IMR-90 (cell line): ENCODE measurements at regions not wholly inside any gene's neighbourhood (a gene's known extent, or its start where the extent isn't known, plus 50 kb on each side); places are given as distances from the start of the nearest gene placed in this dataset.

Experiments
- ATAC-seq: fragments of 200-7000 bp; cut with Tn5 transposase; 2 replicates; pipeline ENCODE4 v1.9.1; 2020; ENCODE audit warnings: low read depth, mild to moderate bottlenecking, moderate library complexity
- BruUV-seq: library from RNA; stranded (reverse); fragments of 400-500 nt; replicated peaks from 2 replicates; lab custom pipeline; 2021; lab: Mats Ljungman, UMichigan
- CTCF ChIA-PET: fragments of 300-600 bp; formaldehyde crosslinking; extraction: SDS; loops from one replicate; lab custom pipeline; 2021; ENCODE audit warnings: antibody characterized with exemption; lab: Yijun Ruan, JAX
- POLR2A ChIA-PET: fragments of 300-600 bp; sonication (Branson Sonifier 250); formaldehyde crosslinking; loops from one replicate; lab custom pipeline; 2022; ENCODE audit warnings: antibody characterized with exemption; ENCODE audit not compliant: unreplicated experiment; lab: Charles Lee
- DNase-seq: peaks from one replicate; pipeline ENCODE4 v3.0.0; 2013
- H2AFZ ChIP-seq: replicated peaks from 2 replicates; pipeline ENCODE3; 2013; ENCODE audit warnings: low read length, mild to moderate bottlenecking; ENCODE audit not compliant: poor library complexity
- H2AK5ac ChIP-seq: 2 replicates; pipeline ENCODE4 v1.6.1; 2013; ENCODE audit warnings: low read depth, low read length, inconsistent platforms
- H2AK9ac ChIP-seq: replicated peaks from 2 replicates; pipeline ENCODE3; 2013; ENCODE audit warnings: mild to moderate bottlenecking, low read depth, low read length, moderate library complexity; ENCODE audit not compliant: poor library complexity
- H2BK120ac ChIP-seq: 2 replicates; pipeline ENCODE4 v1.6.1; 2013; ENCODE audit warnings: low read depth, low read length, inconsistent platforms
- H2BK15ac ChIP-seq: 3 replicates; pipeline ENCODE4 v1.6.1; 2013; ENCODE audit warnings: low read depth, low read length, inconsistent platforms
- H2BK20ac ChIP-seq: 2 replicates; pipeline ENCODE4 v1.6.1; 2013; ENCODE audit warnings: low read depth, mild to moderate bottlenecking, inconsistent platforms, low read length, moderate library complexity
- H2BK5ac ChIP-seq: 2 replicates; pipeline ENCODE4 v1.6.1; 2013; ENCODE audit warnings: mild to moderate bottlenecking, low read depth, low read length, inconsistent platforms; ENCODE audit not compliant: poor library complexity, severe bottlenecking
- H3K14ac ChIP-seq: replicated peaks from 2 replicates; pipeline ENCODE4 v1.6.1; 2013; ENCODE audit warnings: low read depth, low read length, inconsistent platforms
- H3K18ac ChIP-seq: 2 replicates; pipeline ENCODE4 v1.6.1; 2013; ENCODE audit warnings: low read depth, low read length, control low read depth
- H3K23ac ChIP-seq: 2 replicates; pipeline ENCODE4 v1.6.1; 2013; ENCODE audit warnings: low read depth, low read length, inconsistent platforms
- H3K27ac ChIP-seq: 2 replicates; pipeline ENCODE4 v1.5.1; 2013; ENCODE audit warnings: mild to moderate bottlenecking, control low read depth, low read length; ENCODE audit not compliant: insufficient read depth
- H3K27me3 ChIP-seq: 2 replicates; pipeline ENCODE4 v1.6.1; 2013; ENCODE audit warnings: low read length; ENCODE audit not compliant: control insufficient read depth, insufficient read depth
- H3K36me3 ChIP-seq: 2 replicates; pipeline ENCODE4 v1.6.1; 2013; ENCODE audit warnings: low read length, mixed read lengths; ENCODE audit not compliant: control insufficient read depth, insufficient read depth
- H3K4ac ChIP-seq: 2 replicates; pipeline ENCODE4 v1.6.1; 2013; ENCODE audit warnings: low read depth, low read length, inconsistent platforms
- H3K4me1 ChIP-seq: 2 replicates; pipeline ENCODE4 v1.6.1; 2013; ENCODE audit warnings: low read length, mixed read lengths; ENCODE audit not compliant: control insufficient read depth, insufficient read depth
- H3K4me2 ChIP-seq: 2 replicates; pipeline ENCODE4 v1.6.1; 2013; ENCODE audit warnings: low read depth, mild to moderate bottlenecking, control low read depth, low read length, moderate library complexity
- H3K4me3 ChIP-seq: 2 replicates; pipeline ENCODE4 v1.5.1; 2013; ENCODE audit warnings: low read depth, mild to moderate bottlenecking, control low read depth, low read length, moderate library complexity; ENCODE audit not compliant: insufficient read depth
- H3K56ac ChIP-seq: 2 replicates; pipeline ENCODE4 v1.6.1; 2013; ENCODE audit warnings: low read length, inconsistent platforms; ENCODE audit not compliant: insufficient read depth; ENCODE audit errors: extremely low read depth
- H3K79me1 ChIP-seq, 2 experiments: 2 replicates each; pipeline ENCODE4 v1.6.1; 2013; ENCODE audit warnings: low read length in 2 of 2, inconsistent platforms in 1 of 2, low read depth in 1 of 2
- H3K9ac ChIP-seq: 2 replicates; pipeline ENCODE4 v1.6.1; 2013; ENCODE audit warnings: low read depth, low read length, control low read depth
- H3K9me1 ChIP-seq: 2 replicates; pipeline ENCODE4 v1.6.1; 2013; ENCODE audit warnings: low read length, inconsistent platforms; ENCODE audit not compliant: insufficient read depth
- H3K9me3 ChIP-seq: 2 replicates; pipeline ENCODE4 v1.6.1; 2013; ENCODE audit warnings: low read length; ENCODE audit not compliant: control insufficient read depth, insufficient read depth
- H4K20me1 ChIP-seq: 2 replicates; pipeline ENCODE4 v1.6.1; 2013; ENCODE audit warnings: low read length, inconsistent platforms; ENCODE audit not compliant: insufficient read depth
- H4K5ac ChIP-seq: 2 replicates; pipeline ENCODE4 v1.6.1; 2013; ENCODE audit warnings: mild to moderate bottlenecking, low read depth, low read length, control low read depth
- H4K8ac ChIP-seq, 2 experiments: 2 replicates each; pipeline ENCODE4 v1.6.1; 2013; ENCODE audit warnings: low read depth in 2 of 2, low read length in 2 of 2, control low read depth in 1 of 2, inconsistent platforms in 1 of 2
- H4K91ac ChIP-seq: 2 replicates; pipeline ENCODE4 v1.6.1; 2013; ENCODE audit warnings: low read depth, low read length, inconsistent platforms; ENCODE audit not compliant: insufficient read depth
- BHLHE40 ChIP-seq: fragments of 150-350 bp; IDR thresholded peaks from 2 replicates; pipeline ENCODE4 v1.6.1; 2016; ENCODE audit warnings: mild to moderate bottlenecking, low read depth, low read length
- CHD1 ChIP-seq: IDR thresholded peaks from 2 replicates; pipeline ENCODE4 v1.6.1; 2012; ENCODE audit warnings: low read depth, low read length, improper control_type of control experiment
- FOS ChIP-seq: fragments of 150-350 bp; IDR thresholded peaks from 2 replicates; pipeline ENCODE4 v1.6.1; 2016; ENCODE audit warnings: low read depth, low read length
- MAFK ChIP-seq: IDR thresholded peaks from 2 replicates; pipeline ENCODE4 v1.6.1; 2012; ENCODE audit warnings: low read depth, low read length, improper control_type of control experiment
- MAZ ChIP-seq: IDR thresholded peaks from 2 replicates; pipeline ENCODE4 v1.6.1; 2012; ENCODE audit warnings: low read depth, mild to moderate bottlenecking, low read length, improper control_type of control experiment, moderate library complexity, borderline replicate concordance
- MXI1 ChIP-seq: IDR thresholded peaks from 2 replicates; pipeline ENCODE4 v1.6.1; 2012; ENCODE audit warnings: low read depth, mild to moderate bottlenecking, low read length, moderate library complexity, borderline replicate concordance
- NFE2L2 ChIP-seq: fragments of 150-350 bp; IDR thresholded peaks from 2 replicates; pipeline ENCODE4 v1.6.1; 2016; ENCODE audit warnings: low read depth, mild to moderate bottlenecking, low read length
- POLR2A ChIP-seq: IDR thresholded peaks from 2 replicates; pipeline ENCODE4 v1.6.1; 2012; ENCODE audit warnings: mild to moderate bottlenecking, low read depth, low read length
- RCOR1 ChIP-seq: IDR thresholded peaks from 2 replicates; pipeline ENCODE4 v1.6.1; 2012; ENCODE audit warnings: mild to moderate bottlenecking, low read length, improper control_type of control experiment; ENCODE audit not compliant: insufficient replicate concordance
- SMC3 ChIP-seq: fragments of 150-350 bp; IDR thresholded peaks from 2 replicates; pipeline ENCODE4 v1.6.1; 2016; ENCODE audit warnings: low read depth, mild to moderate bottlenecking, antibody characterized with exemption, low read length, moderate library complexity
- WGBS, 2 experiments: methylation state at CpG; one replicate each; pipeline versions ENCODE4 v1.1.5 to v1.1.7; 2013; ENCODE audit warnings: missing lambda C conversion rate in 2 of 2; ENCODE audit not compliant: insufficient read length in 1 of 2; ENCODE audit errors: extremely low coverage in 2 of 2; 5-methylcytosine and 5-hydroxymethylcytosine counted together
- dilution Hi-C: fragments of 300-500 bp; cut with HindIII; formaldehyde crosslinking; loops from one replicate; pipeline ENCODE4 v1.14.3; 2018; ENCODE audit warnings: low sequenced_read_pairs; ENCODE audit not compliant: unreplicated experiment
- in situ Hi-C: fragments of 300-500 bp; cut with MboI; formaldehyde crosslinking; loops from 3 replicates; pipeline ENCODE4 v1.14.3; 2019; ENCODE audit warnings: low sequenced_read_pairs, inconsistent platforms, mixed read lengths
- intact Hi-C: fragments of 100-400 bp; cut with micrococcal nuclease; formaldehyde crosslinking; loops from 2 replicates; pipeline ENCODE4 v1.10.0; 2022
- TF ChIP-seq, protein P1 (sequence below): fragments of 150-350 bp; IDR thresholded peaks from 2 replicates; pipeline ENCODE4 v1.6.1; 2017; ENCODE audit warnings: mild to moderate bottlenecking, antibody characterized with exemption, low read length, low read depth
- TF ChIP-seq, protein P2 (sequence below): conservative IDR thresholded peaks from 2 replicates; pipeline ENCODE4 v1.5.1; 2012; ENCODE audit warnings: mild to moderate bottlenecking, low read depth, low read length, improper control_type of control experiment

DNA sequence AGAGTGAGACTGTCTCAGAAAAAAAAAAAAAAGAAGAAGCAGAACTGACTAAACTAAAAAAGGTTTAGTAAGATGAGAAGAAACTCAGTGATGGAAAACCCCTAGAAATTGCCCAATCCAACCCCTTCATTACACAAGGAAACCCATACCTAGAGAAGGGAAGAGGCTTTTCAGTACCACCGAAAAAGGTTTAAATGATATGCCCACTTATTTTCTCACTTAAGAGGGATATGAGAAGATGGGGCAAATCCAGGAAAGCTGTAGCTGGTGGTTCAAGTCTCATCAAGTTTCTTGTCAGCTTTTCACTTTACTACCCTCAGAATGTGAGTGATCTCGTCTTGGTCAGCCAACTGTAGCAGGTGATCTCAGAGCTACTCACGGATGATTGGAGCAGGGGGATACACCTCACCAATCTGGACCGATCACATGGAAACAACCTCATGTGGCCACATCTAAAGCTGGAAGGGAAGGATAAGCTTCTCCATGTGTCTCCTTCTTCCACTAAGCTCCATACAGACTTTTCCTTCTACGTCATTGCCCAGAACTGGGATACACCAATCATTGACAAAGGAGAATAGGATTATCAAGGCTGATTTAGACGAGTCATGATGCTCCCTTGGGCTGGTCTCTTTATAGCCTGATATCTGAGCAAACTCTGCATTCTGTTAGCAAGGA, 126.7 kb upstream of the POU3F1 start:
- Histone ChIP-seq H2BK15ac (no peak overlapping the region), H3K4me3 (no peak overlapping the region), H2BK120ac (no peak overlapping the region), H4K5ac (no peak overlapping the region), H3K9me1 (no peaks in the 10 kb centered on the region), H3K4me1 (no peaks in the 10 kb centered on the region), H2AK9ac (no peak overlapping the region), H3K27ac (no peak overlapping the region), H3K14ac (no peak overlapping the region), H4K20me1 (no peaks in the 10 kb centered on the region), H3K4ac (no peak overlapping the region), H2BK20ac (no peak overlapping the region), H3K23ac (no peak overlapping the region), H3K9me3 (no peaks in the 10 kb centered on the region), H3K56ac (no peak overlapping the region), H3K9ac (no peak overlapping the region), H2BK5ac (no peak overlapping the region), H3K36me3 (no peaks in the 10 kb centered on the region), H4K8ac (no peak overlapping the region), H3K79me1 (no peaks in the 10 kb centered on the region), H3K18ac (no peak overlapping the region), H2AK5ac (no peak overlapping the region), H4K91ac (no peak overlapping the region), H2AFZ (no peak overlapping the region), H3K27me3 (no peaks in the 10 kb centered on the region), H3K4me2 (no peak overlapping the region)
- dilution Hi-C loops (no loop called here), in situ Hi-C loops (no loop called here), intact Hi-C loops (no loop called here)
- no peak for DNase-seq
- no peak for ATAC-seq
- WGBS, 2 experiments = no CpG with 5 or more reads among the region's 6 CpGs
- ChIA-PET POLR2A (no interaction called here), CTCF (no interaction called here)
- no peak for TF ChIP-seq MXI1
- TF ChIP-seq, protein P1, sequence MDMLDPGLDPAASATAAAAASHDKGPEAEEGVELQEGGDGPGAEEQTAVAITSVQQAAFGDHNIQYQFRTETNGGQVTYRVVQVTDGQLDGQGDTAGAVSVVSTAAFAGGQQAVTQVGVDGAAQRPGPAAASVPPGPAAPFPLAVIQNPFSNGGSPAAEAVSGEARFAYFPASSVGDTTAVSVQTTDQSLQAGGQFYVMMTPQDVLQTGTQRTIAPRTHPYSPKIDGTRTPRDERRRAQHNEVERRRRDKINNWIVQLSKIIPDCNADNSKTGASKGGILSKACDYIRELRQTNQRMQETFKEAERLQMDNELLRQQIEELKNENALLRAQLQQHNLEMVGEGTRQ = no peak
- no peak for TF ChIP-seq RCOR1
- TF ChIP-seq MAFK = no peak
- TF ChIP-seq, protein P2, sequence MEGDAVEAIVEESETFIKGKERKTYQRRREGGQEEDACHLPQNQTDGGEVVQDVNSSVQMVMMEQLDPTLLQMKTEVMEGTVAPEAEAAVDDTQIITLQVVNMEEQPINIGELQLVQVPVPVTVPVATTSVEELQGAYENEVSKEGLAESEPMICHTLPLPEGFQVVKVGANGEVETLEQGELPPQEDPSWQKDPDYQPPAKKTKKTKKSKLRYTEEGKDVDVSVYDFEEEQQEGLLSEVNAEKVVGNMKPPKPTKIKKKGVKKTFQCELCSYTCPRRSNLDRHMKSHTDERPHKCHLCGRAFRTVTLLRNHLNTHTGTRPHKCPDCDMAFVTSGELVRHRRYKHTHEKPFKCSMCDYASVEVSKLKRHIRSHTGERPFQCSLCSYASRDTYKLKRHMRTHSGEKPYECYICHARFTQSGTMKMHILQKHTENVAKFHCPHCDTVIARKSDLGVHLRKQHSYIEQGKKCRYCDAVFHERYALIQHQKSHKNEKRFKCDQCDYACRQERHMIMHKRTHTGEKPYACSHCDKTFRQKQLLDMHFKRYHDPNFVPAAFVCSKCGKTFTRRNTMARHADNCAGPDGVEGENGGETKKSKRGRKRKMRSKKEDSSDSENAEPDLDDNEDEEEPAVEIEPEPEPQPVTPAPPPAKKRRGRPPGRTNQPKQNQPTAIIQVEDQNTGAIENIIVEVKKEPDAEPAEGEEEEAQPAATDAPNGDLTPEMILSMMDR = no peak
- no peak for TF ChIP-seq MAZ
- no peak for TF ChIP-seq POLR2A
- TF ChIP-seq FOS = no peak
- no peak for TF ChIP-seq BHLHE40
- no peak for TF ChIP-seq NFE2L2
- no peak for TF ChIP-seq SMC3
- TF ChIP-seq CHD1 = no peak
- no TSS peak for BruUV-seq
